Activated T-helper 1 cell treated with anti-CD3 and anti-CD28 coated beads, Interleukin-12 subunit alpha, Interleukin-12 subunit beta, Interleukin-2, Interleukin-4 antibody, amounts not matched to agents 30 ng/mL and 10 ng/mL and 1 ng/mL, durations not matched to agents 14 hours and 24 hours and 36 hours (primary cell): ENCODE measurements at regions not wholly inside any gene's neighbourhood (a gene's known extent, or its start where the extent isn't known, plus 50 kb on each side); places are given as distances from the start of the nearest gene placed in this dataset.

ENCODE experiments used
- DNase-seq: peaks from one replicate; pipeline ENCODE4 v3.0.0; 2021; ENCODE audit warnings: low spot score
- H3K27ac Mint-ChIP-seq: one replicate; pipeline ENCODE4 v1.8.0; 2021; ENCODE audit warnings: mild to moderate bottlenecking, mixed read lengths
- H3K27me3 Mint-ChIP-seq: one replicate; pipeline ENCODE4 v1.8.0; 2022; ENCODE audit warnings: mild to moderate bottlenecking, moderate library complexity, mixed read lengths; ENCODE audit not compliant: insufficient read depth
- H3K36me3 Mint-ChIP-seq: one replicate; pipeline ENCODE4 v1.8.0; 2021; ENCODE audit warnings: low read depth, mixed read lengths
- H3K4me1 Mint-ChIP-seq: one replicate; pipeline ENCODE4 v1.8.0; 2021; ENCODE audit warnings: low read depth, mixed read lengths
- H3K4me3 Mint-ChIP-seq: one replicate; pipeline ENCODE4 v1.8.0; 2021; ENCODE audit warnings: mild to moderate bottlenecking, moderate library complexity, mixed read lengths
- H3K9me3 Mint-ChIP-seq: one replicate; pipeline ENCODE4 v1.8.0; 2021; ENCODE audit warnings: mixed read lengths
- intact Hi-C: fragments of 100-400 bp; cut with micrococcal nuclease; formaldehyde crosslinking; loops from one replicate; pipeline ENCODE4 v1.15.1; 2024

DNA sequence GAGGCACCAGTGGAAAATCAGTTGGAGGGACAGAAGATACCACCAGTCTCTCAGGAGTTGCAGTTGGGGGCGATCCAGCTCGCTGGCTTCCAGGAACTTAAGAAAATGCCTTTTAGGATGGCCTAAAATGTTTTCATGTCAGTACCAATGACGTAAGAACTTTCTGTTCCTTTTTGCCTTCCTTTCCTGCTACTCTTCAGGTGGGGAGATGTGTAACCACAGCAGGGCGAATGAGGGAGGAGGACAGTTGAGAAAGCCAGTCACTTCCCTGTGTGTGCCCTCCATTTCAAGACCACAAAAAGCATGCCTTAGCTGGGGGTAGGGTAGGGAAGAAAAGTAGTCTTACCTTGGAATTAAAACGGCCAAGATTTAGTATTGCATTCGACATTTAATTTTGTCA, 941.6 kb downstream of the NLGN4Y start:
- no peaks in the 10 kb centered on the region for H3K27me3 Mint-ChIP-seq
- H3K4me1 Mint-ChIP-seq: no peaks in the 10 kb centered on the region
- H3K27ac Mint-ChIP-seq: no peak overlapping the region
- H3K36me3 Mint-ChIP-seq: no peaks in the 10 kb centered on the region
- intact Hi-C loops: no loop called here
- H3K4me3 Mint-ChIP-seq: no peak overlapping the region
- H3K9me3 Mint-ChIP-seq: no peaks in the 10 kb centered on the region
- no peak for DNase-seq

GRCh38 chrY:15466891-15467290, 942.6 kb downstream of the NLGN4Y start:
- Mint-ChIP-seq H3K4me3 (no peak overlapping the region), H3K27me3 (no peaks in the 10 kb centered on the region), H3K9me3 (no peaks in the 10 kb centered on the region), H3K4me1 (no peaks in the 10 kb centered on the region), H3K27ac (no peak overlapping the region), H3K36me3 (no peaks in the 10 kb centered on the region)
- DNase-seq: no peak
- intact Hi-C loops: no loop called here

DNA sequence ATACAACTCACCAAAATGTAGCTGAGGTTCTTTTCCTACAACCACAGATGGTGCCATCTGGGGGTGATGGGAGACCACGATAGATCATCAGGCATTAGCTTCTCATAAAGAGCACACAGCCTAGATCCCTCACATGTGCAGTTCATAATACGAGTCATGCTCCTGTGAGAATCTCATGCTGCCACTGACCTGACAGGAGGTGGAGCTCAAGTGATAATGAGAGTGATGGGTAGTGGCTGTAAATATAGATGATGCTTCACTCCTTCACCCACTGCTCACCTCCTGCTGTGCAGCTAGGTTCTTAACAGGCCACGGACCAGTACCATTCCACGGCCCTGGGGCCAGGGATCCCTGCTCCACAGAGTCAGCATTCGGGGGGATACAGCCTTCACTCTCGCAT, 943.8 kb downstream of the NLGN4Y start:
- no peak overlapping the region for H3K27ac Mint-ChIP-seq
- H3K27me3 Mint-ChIP-seq: no peaks in the 10 kb centered on the region
- intact Hi-C loops: no loop called here
- no peak for DNase-seq
- no peaks in the 10 kb centered on the region for H3K4me1 Mint-ChIP-seq
- no peak overlapping the region for H3K4me3 Mint-ChIP-seq
- H3K9me3 Mint-ChIP-seq: no peaks in the 10 kb centered on the region
- no peaks in the 10 kb centered on the region for H3K36me3 Mint-ChIP-seq

GRCh38 chrY:15471371-15471770, 947.0 kb downstream of the NLGN4Y start:
- intact Hi-C loops: no loop called here
- Mint-ChIP-seq H3K9me3 (no peaks in the 10 kb centered on the region), H3K4me3 (no peak overlapping the region), H3K4me1 (no peaks in the 10 kb centered on the region), H3K27me3 (no peaks in the 10 kb centered on the region), H3K27ac (no peak overlapping the region), H3K36me3 (no peaks in the 10 kb centered on the region)
- no peak for DNase-seq

DNA sequence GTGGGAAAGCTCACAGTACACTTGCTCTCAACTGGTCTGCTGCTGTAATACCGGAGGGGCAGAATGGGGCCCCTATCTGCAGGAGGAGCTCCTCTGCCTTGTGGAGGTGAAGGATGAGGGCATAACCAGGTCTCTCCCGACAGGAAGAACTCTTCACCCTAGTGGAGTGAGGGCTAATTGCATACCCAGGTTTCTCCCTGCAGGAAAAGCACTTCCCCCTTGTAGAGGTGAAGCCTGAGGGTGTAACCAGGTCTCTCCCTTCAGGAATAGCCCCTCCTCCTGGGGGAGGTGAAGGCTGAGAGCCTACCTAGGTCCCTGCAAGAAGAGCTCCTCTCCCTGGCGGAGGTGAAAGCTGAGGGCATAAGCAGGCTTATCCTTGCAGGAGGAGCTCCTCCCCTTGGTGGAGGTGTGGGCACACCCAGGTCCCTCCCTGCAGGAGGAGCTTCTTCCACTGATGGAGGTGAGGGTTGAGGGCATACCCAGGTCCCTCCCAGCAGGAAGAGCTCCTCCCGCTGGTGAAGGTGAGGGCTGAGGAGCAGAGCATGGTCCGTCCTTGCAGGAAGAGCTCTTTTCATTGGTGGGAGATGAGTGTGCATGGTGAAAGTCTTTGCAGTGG, 954.1 kb downstream of the NLGN4Y start:
- H3K36me3 Mint-ChIP-seq: no peaks in the 10 kb centered on the region
- no peak overlapping the region for H3K4me3 Mint-ChIP-seq
- H3K9me3 Mint-ChIP-seq: no peaks in the 10 kb centered on the region
- H3K27ac Mint-ChIP-seq: no peak overlapping the region
- intact Hi-C loops: no loop called here
- DNase-seq: no peak
- H3K4me1 Mint-ChIP-seq: no peaks in the 10 kb centered on the region
- H3K27me3 Mint-ChIP-seq: no peaks in the 10 kb centered on the region

- no peak for DNase-seq
- intact Hi-C loops: no loop called here
- Mint-ChIP-seq H3K4me3 (no peak overlapping the region), H3K36me3 (no peaks in the 10 kb centered on the region), H3K27ac (no peak overlapping the region), H3K9me3 (no peaks in the 10 kb centered on the region), H3K27me3 (no peaks in the 10 kb centered on the region), H3K4me1 (no peaks in the 10 kb centered on the region)
Observed at GRCh38 chrY:15500536-15500935, 976.2 kb downstream of the NLGN4Y start.

DNA sequence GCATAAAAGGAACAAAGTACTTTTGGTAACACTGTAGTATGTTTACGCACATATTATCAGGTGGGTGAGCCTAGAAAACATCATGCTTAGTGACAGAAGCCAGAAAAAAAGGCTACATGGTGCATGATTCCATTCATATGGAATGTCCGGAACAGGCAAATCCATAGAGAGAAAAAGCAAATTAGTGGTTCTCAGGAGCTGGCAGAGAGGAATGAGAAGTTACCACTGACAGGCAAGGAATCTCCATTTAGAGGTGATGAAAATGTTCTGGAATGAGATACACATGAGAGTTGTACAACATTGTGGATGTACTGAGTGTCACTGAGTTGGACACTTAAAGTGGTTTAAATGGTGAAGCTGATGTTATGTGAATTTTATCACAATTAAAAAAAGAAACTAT, 976.9 kb downstream of the NLGN4Y start:
- H3K4me3 Mint-ChIP-seq: no peak overlapping the region
- H3K4me1 Mint-ChIP-seq: no peaks in the 10 kb centered on the region
- H3K27me3 Mint-ChIP-seq: no peaks in the 10 kb centered on the region
- intact Hi-C loops: no loop called here
- no peak for DNase-seq
- no peaks in the 10 kb centered on the region for H3K9me3 Mint-ChIP-seq
- no peak overlapping the region for H3K27ac Mint-ChIP-seq
- no peaks in the 10 kb centered on the region for H3K36me3 Mint-ChIP-seq

- Mint-ChIP-seq H3K27ac (no peak overlapping the region), H3K4me3 (no peak overlapping the region), H3K36me3 (no peaks in the 10 kb centered on the region), H3K9me3 (no peaks in the 10 kb centered on the region), H3K27me3 (no peaks in the 10 kb centered on the region), H3K4me1 (no peaks in the 10 kb centered on the region)
- DNase-seq: no peak
- intact Hi-C loops: no loop called here
Observed at GRCh38 chrY:15510288-15510687, 986.0 kb downstream of the NLGN4Y start.

- H3K27me3 Mint-ChIP-seq: no peaks in the 10 kb centered on the region
- no peaks in the 10 kb centered on the region for H3K9me3 Mint-ChIP-seq
- no peak overlapping the region for H3K4me3 Mint-ChIP-seq
- intact Hi-C loops: no loop called here
- no peaks in the 10 kb centered on the region for H3K4me1 Mint-ChIP-seq
- no peaks in the 10 kb centered on the region for H3K36me3 Mint-ChIP-seq
- no peak overlapping the region for H3K27ac Mint-ChIP-seq
- DNase-seq: no peak
Observed at GRCh38 chrY:15510984-15511650, 986.8 kb downstream of the NLGN4Y start.

GRCh38 chrY:15535131-15535530, 1010.8 kb downstream of the NLGN4Y start:
- no peaks in the 10 kb centered on the region for H3K27me3 Mint-ChIP-seq
- H3K27ac Mint-ChIP-seq: no peak overlapping the region
- no peak overlapping the region for H3K4me3 Mint-ChIP-seq
- DNase-seq: no peak
- intact Hi-C loops: loop anchor here (2.0 kb wide), 1 partner anchor 78 kb away; no protein-coding TSS in a partner anchor
- no peaks in the 10 kb centered on the region for H3K4me1 Mint-ChIP-seq
- no peaks in the 10 kb centered on the region for H3K36me3 Mint-ChIP-seq
- H3K9me3 Mint-ChIP-seq: no peaks in the 10 kb centered on the region

- intact Hi-C loops: loop anchor here (2.0 kb wide), 1 partner anchor 79 kb away; no protein-coding TSS in a partner anchor
- H3K9me3 Mint-ChIP-seq: no peaks in the 10 kb centered on the region
- H3K27me3 Mint-ChIP-seq: no peaks in the 10 kb centered on the region
- H3K27ac Mint-ChIP-seq: no peak overlapping the region
- H3K4me1 Mint-ChIP-seq: no peaks in the 10 kb centered on the region
- no peak for DNase-seq
- no peak overlapping the region for H3K4me3 Mint-ChIP-seq
- H3K36me3 Mint-ChIP-seq: no peaks in the 10 kb centered on the region
Observed at GRCh38 chrY:15535784-15536511, 1011.6 kb downstream of the NLGN4Y start.

DNA sequence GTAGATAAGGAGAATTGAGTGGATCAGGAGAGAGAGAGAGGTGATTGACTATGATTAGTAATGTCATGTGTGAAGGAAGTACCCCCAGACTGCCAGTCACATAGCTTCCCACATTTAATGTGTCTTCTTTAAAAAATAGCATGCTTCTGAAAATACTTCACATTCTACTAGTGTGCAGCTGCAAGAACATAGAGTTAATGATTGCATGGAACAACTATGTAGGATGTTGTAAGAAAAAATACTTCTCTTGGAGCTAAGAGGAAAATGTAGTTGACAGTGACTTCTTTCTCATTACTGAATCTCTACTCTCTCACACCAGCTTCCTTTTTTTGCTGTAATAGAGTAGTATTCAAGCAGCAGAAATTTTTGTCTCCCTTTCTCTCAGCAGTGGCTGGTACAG, 1016.2 kb downstream of the NLGN4Y start:
- Mint-ChIP-seq H3K36me3 (no peaks in the 10 kb centered on the region), H3K27me3 (no peaks in the 10 kb centered on the region), H3K27ac (no peak overlapping the region), H3K4me3 (no peak overlapping the region), H3K4me1 (no peaks in the 10 kb centered on the region), H3K9me3 (no peaks in the 10 kb centered on the region)
- no peak for DNase-seq
- intact Hi-C loops: no loop called here

DNA sequence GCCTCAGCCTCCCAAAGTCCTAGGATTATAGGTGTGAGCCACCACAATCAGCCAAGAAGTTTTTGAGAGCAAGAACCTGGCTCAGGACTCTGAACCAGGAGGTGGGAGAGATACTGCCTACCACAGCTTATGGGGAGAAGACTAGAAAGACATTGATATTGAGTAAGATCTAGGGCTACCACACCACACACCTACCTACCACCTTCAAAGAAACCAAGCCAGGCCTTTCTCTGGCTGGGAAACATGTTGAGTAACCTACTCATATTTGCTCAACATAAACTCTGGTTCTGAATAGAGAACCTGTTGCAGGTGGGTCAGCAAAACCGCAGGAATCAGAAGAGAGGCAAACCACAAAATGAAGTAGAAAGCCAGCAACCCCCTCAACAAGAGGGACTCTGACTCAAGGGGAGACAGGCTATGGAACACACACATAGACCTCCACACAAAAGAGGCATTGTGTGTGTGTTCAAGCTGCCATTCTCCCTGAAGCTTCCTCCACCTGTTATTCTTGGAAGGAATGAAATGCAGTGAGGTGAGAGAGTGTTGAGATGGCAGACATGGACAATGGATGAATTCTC, 1021.9 kb downstream of the NLGN4Y start:
- no peaks in the 10 kb centered on the region for H3K9me3 Mint-ChIP-seq
- H3K27ac Mint-ChIP-seq: no peak overlapping the region
- DNase-seq: no peak
- no peaks in the 10 kb centered on the region for H3K27me3 Mint-ChIP-seq
- H3K4me3 Mint-ChIP-seq: no peak overlapping the region
- H3K4me1 Mint-ChIP-seq: no peaks in the 10 kb centered on the region
- H3K36me3 Mint-ChIP-seq: no peaks in the 10 kb centered on the region
- intact Hi-C loops: no loop called here
